ENCODE measurements at regions not wholly inside any gene's neighbourhood (a gene's known extent, or its start where the extent isn't known, plus 50 kb on each side); places are given as distances from the start of the nearest gene placed in this dataset.
"Not testable (repeated sequence)": the region's sequence is repeated elsewhere in the genome, so short reads cannot be mapped to it uniquely, and the experiment has no call there.

GRCh38 chrX:46226422-46226821, 318.8 kb downstream of the ZNF674 start:
- DNase-seq (ENCODE audit: low spot score) = no peak

GRCh38 chrX:46223499-46223898, 321.7 kb downstream of the ZNF674 start:
- DNase-seq (ENCODE audit: low spot score) = not testable (repeated sequence)

- no peak for DNase-seq (ENCODE audit: low spot score)
Observed at GRCh38 chrX:46220822-46221221, 324.4 kb downstream of the ZNF674 start.

- no peak for DNase-seq (ENCODE audit: low spot score)
Observed at GRCh38 chrX:46218373-46218772, 326.8 kb downstream of the ZNF674 start.

GRCh38 chrX:46216406-46216805, 328.8 kb downstream of the ZNF674 start:
- no peak for DNase-seq (ENCODE audit: low spot score)

GRCh38 chrX:46211079-46211478, 334.1 kb downstream of the ZNF674 start:
- DNase-seq (ENCODE audit: low spot score) = no peak

- no peak for DNase-seq (ENCODE audit: low spot score)
Observed at GRCh38 chrX:46209768-46210167, 335.5 kb downstream of the ZNF674 start.

GRCh38 chrX:46209037-46209436, 336.2 kb downstream of the ZNF674 start:
- DNase-seq (ENCODE audit: low spot score) = no peak

- peak; percentile 67 for DNase-seq (ENCODE audit: low spot score)
Observed at GRCh38 chrX:46208225-46208854, 336.9 kb downstream of the ZNF674 start.

GRCh38 chrX:46204721-46205422, 340.3 kb downstream of the ZNF674 start:
- DNase-seq (ENCODE audit: low spot score) = no peak

GRCh38 chrX:46202733-46203514, 342.3 kb downstream of the ZNF674 start:
- DNase-seq (ENCODE audit: low spot score) = no peak

GRCh38 chrX:46200413-46200812, 344.8 kb downstream of the ZNF674 start:
- no peak for DNase-seq (ENCODE audit: low spot score)

GRCh38 chrX:46198858-46199257, 346.4 kb downstream of the ZNF674 start:
- no peak for DNase-seq (ENCODE audit: low spot score)

GRCh38 chrX:46186811-46187106, 358.5 kb downstream of the ZNF674 start:
- DNase-seq (ENCODE audit: low spot score) = not testable (repeated sequence)

GRCh38 chrX:46185923-46186810, 359.1 kb downstream of the ZNF674 start:
- no peak for DNase-seq (ENCODE audit: low spot score)

- peak; percentile 19 for DNase-seq (ENCODE audit: low spot score)
Observed at GRCh38 chrX:46184749-46185148, 360.5 kb downstream of the ZNF674 start.

- peak; percentile 93 for DNase-seq (ENCODE audit: low spot score)
Observed at GRCh38 chrX:46180258-46180687, 364.9 kb downstream of the ZNF674 start.

- DNase-seq (ENCODE audit: low spot score) = peak; percentile 35
Observed at GRCh38 chrX:46179748-46180147, 365.5 kb downstream of the ZNF674 start.

- DNase-seq (ENCODE audit: low spot score) = peak; percentile 14
Observed at GRCh38 chrX:46178763-46179162, 366.5 kb downstream of the ZNF674 start.

- no peak for DNase-seq (ENCODE audit: low spot score)
Observed at GRCh38 chrX:46173159-46173558, 372.1 kb downstream of the ZNF674 start.

- not testable (repeated sequence) for DNase-seq (ENCODE audit: low spot score)
Observed at GRCh38 chrX:46171457-46171856, 373.8 kb downstream of the ZNF674 start.

- no peak for DNase-seq (ENCODE audit: low spot score)
Observed at GRCh38 chrX:46169808-46170207, 375.4 kb downstream of the ZNF674 start.

Data from A172 (cell line).